Right atrium auricular region (tissue), 2 donors: ENCODE measurements at regions not wholly inside any gene's neighbourhood (a gene's known extent, or its start where the extent isn't known, plus 50 kb on each side); places are given as distances from the start of the nearest gene placed in this dataset.

Experiments used
- DNase-seq: peaks from one replicate; pipeline ENCODE4 v3.0.0-alpha.2; 2019; ENCODE audit warnings: low spot score
- H3K27ac ChIP-seq, 2 donors: fragments of 200-600 bp; sonication (generic); 1 replicate in 1 of 2; 2 replicates in 1 of 2; pipeline ENCODE4 v1.5.1; 2016 to 2019
- H3K27me3 ChIP-seq, 2 donors: fragments of 200-600 bp; sonication (generic); one replicate each; pipeline versions ENCODE4 v1.5.1 to v1.6.0; 2017 to 2019
- H3K36me3 ChIP-seq: fragments of 200-600 bp; sonication (generic); one replicate; pipeline ENCODE4 v1.5.1; 2016
- H3K4me1 ChIP-seq, 2 donors: fragments of 200-600 bp; sonication (generic); one replicate each; pipeline versions ENCODE4 v1.5.1 to v1.6.0; 2017 to 2019
- H3K4me3 ChIP-seq, 2 donors: fragments of 200-600 bp; sonication (generic); 1 replicate in 1 of 2; 2 replicates in 1 of 2; pipeline ENCODE4 v1.5.1; 2017 to 2019; ENCODE audit warnings: mild to moderate bottlenecking in 1 of 2, moderate library complexity in 1 of 2
- H3K9me3 ChIP-seq, 2 donors: fragments of 200-600 bp; sonication (generic); one replicate each; pipeline ENCODE4 v1.5.1; 2019
- TF ChIP-seq, protein P1 (sequence below), 2 donors: fragments of 200-600 bp; sonication (generic); IDR thresholded peaks; one replicate each; pipeline ENCODE4 v1.5.1; 2019; ENCODE audit warnings: antibody characterized with exemption in 2 of 2

DNA sequence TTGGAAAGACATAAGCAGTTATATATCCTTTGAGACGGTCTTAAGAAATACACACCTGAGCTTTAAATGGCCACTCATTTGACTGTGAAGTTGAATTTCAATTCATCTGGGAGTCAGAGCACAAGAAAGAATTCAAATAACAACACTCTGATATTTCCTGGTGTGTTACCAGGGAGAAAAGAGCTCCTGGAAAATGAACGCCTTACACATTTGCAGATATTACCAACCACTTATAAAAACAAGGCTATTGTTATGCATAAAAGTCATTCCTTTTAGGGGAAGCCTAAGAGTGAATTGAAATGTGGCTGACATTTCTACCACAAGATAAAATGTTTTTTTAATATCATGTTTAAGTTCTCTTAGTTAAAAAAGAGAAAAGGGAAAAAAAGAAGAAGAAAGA is 229.2 kb upstream of the PLEKHG7 start:
- TF ChIP-seq, protein P1, sequence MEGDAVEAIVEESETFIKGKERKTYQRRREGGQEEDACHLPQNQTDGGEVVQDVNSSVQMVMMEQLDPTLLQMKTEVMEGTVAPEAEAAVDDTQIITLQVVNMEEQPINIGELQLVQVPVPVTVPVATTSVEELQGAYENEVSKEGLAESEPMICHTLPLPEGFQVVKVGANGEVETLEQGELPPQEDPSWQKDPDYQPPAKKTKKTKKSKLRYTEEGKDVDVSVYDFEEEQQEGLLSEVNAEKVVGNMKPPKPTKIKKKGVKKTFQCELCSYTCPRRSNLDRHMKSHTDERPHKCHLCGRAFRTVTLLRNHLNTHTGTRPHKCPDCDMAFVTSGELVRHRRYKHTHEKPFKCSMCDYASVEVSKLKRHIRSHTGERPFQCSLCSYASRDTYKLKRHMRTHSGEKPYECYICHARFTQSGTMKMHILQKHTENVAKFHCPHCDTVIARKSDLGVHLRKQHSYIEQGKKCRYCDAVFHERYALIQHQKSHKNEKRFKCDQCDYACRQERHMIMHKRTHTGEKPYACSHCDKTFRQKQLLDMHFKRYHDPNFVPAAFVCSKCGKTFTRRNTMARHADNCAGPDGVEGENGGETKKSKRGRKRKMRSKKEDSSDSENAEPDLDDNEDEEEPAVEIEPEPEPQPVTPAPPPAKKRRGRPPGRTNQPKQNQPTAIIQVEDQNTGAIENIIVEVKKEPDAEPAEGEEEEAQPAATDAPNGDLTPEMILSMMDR (IDR thresholded peaks at IDR 0.05) = no peak
- peaks cover 0 to 17% of the 10 kb centered on the region in 2 donors for H3K4me1 ChIP-seq

DNA sequence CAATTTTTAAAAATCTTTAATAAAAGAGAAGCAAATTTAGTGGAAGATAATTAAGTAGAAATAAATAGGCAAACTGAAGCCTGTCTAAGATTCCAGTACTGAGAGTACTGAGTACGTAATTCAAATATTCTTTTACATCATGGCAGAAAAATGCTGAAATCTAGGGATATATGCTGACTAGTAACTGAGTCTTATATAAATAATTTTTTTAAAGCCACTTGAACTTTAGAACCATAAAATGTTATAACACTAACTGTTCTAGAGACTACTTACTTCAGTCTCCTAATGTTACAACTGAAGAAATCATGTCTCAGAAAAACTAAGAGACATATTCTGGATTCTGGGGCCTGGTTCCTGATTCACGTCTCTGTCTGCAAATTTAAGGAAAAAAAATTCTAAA is 230.6 kb upstream of the PLEKHG7 start:
- TF ChIP-seq, protein P1 (IDR thresholded peaks at IDR 0.05) = no peak
- Histone ChIP-seq H3K27ac (no peak overlapping the region), H3K9me3 (no peaks in the 10 kb centered on the region), H3K4me1 (peaks cover 0 to 26% of the 10 kb centered on the region in 2 donors), H3K36me3 (no peaks in the 10 kb centered on the region), H3K27me3 (no peaks in the 10 kb centered on the region), H3K4me3 (no peak overlapping the region)
- no peak for DNase-seq

More for the DNA sequence above, 229.2 kb upstream of the PLEKHG7 start:
- DNase-seq = no peak
- H3K36me3 ChIP-seq = no peaks in the 10 kb centered on the region
- no peak overlapping the region for H3K27ac ChIP-seq
- H3K4me3 ChIP-seq = no peak overlapping the region
- no peaks in the 10 kb centered on the region for H3K9me3 ChIP-seq
- no peaks in the 10 kb centered on the region for H3K27me3 ChIP-seq

DNA sequence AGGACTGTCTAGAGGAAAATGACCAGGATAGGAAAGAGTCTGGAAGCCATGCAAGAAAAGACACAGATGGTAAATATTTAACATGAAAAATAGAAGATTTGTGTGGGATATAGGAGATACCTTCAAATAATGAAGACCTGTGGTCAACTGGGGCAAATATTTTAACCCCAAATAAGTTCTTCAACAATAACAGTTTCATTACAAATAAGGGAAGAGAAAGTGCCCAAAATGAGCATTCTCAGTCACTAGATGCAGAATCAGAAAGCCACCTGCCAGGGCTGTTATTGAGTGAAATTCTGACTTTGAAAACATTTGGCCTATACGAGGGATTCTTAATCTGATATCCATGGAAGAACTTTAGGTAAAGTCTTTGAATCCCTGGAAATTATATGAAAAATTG is 231.2 kb upstream of the PLEKHG7 start:
- Histone ChIP-seq H3K27me3 (no peaks in the 10 kb centered on the region), H3K4me1 (peaks cover 0 to 26% of the 10 kb centered on the region in 2 donors), H3K9me3 (no peaks in the 10 kb centered on the region), H3K27ac (no peak overlapping the region), H3K36me3 (no peaks in the 10 kb centered on the region), H3K4me3 (no peak overlapping the region)
- DNase-seq = no peak
- TF ChIP-seq, protein P1 (IDR thresholded peaks at IDR 0.05) = no peak

DNA sequence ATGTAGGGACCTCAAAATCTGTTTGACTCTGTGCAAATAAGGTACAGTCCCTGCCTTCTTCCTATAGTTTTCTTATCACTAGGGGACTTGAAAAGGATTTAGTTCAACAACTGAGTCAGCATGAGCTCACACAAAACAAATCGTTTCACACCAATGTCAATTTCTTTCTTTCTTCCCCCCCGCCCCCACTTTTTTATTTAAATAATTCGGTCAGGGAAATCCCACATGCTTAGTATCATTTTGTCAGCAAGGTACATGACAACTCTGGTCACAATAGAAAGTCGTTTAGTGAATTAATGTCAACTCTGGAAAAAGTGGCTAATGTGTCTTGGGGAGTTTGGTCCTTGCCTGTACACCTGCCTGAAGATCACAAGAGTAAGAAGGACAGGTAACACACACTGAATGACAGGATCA is 232.2 kb upstream of the PLEKHG7 start:
- TF ChIP-seq, protein P1 (IDR thresholded peaks at IDR 0.05) = no peak
- Histone ChIP-seq H3K27ac (peak overlapping the region; percentile 37 to 81), H3K36me3 (no peaks in the 10 kb centered on the region), H3K4me1 (peaks cover 0 to 26% of the 10 kb centered on the region in 2 donors), H3K4me3 (no peak overlapping the region), H3K9me3 (no peaks in the 10 kb centered on the region), H3K27me3 (no peaks in the 10 kb centered on the region)
- no peak for DNase-seq

DNA sequence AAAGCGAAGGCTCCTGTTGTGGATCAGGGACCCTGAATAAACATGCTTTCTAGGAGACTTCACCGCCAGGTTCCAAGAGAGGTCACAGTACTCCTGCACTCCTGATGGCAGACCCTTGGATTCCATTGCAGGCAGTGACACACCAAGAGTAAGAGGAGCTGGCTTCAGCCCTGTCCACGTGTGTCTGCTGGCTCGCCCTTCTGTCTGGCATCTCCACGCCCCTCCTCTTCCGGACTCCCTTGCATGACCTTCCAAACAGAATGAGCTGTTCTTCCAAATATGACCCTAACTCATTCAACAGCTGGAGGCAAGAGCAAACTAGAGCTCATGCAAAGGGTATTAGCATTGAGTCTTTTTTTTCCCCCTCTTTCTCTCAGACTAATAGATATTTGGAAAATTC is 233.0 kb upstream of the PLEKHG7 start:
- TF ChIP-seq, protein P1 (IDR thresholded peaks at IDR 0.05) = no peak
- no peak overlapping the region for H3K4me3 ChIP-seq
- peak; percentile 65 for DNase-seq
- peaks cover 0 to 26% of the 10 kb centered on the region in 2 donors for H3K4me1 ChIP-seq
- no peaks in the 10 kb centered on the region for H3K27me3 ChIP-seq
- H3K9me3 ChIP-seq = no peaks in the 10 kb centered on the region
- H3K36me3 ChIP-seq = no peaks in the 10 kb centered on the region
- H3K27ac ChIP-seq = peak overlapping the region; percentile 37 to 81

DNA sequence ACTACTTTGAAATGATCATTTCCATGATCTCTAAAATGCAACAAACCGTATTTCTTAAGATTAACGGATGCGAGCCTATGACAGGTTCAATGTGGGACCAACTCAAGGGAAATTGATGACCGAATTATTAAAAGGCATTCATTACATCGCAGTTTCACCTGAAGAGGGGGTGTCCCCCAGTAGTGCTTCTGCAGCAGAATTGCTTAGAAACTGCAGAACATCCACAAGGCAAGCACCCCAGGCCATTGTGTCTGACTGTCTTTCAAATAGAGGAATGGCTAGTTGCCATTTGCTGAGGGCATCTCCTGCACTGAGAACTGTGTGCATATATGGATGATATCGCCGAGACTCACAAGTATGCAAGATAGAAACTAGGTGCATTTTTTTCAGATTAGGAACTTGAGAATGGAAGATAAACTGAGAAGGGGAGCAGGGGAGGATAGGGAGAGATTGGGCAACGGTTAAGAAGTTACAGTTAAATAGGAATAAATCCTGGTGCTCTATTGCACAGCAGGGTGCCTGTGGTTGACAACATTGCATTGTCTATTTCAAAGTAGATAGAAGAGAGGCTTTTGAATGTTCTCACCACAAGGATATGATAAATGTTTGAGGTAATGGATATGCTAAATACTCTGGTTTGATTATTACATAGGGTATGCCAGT is 234.3 kb upstream of the PLEKHG7 start:
- Histone ChIP-seq H3K36me3 (no peaks in the 10 kb centered on the region), H3K27ac (peak overlapping the region; percentile 38 to 81), H3K4me3 (no peak overlapping the region), H3K4me1 (peaks cover 0 to 26% of the 10 kb centered on the region in 2 donors), H3K27me3 (no peaks in the 10 kb centered on the region), H3K9me3 (no peaks in the 10 kb centered on the region)
- TF ChIP-seq, protein P1 (IDR thresholded peaks at IDR 0.05) = no peak
- DNase-seq = no peak
